GM12878 (cell line): ENCODE measurements at regions not wholly inside any gene's neighbourhood (a gene's known extent, or its start where the extent isn't known, plus 50 kb on each side); places are given as distances from the start of the nearest gene placed in this dataset.

Source experiments
- EGR1 ChIP-seq, 2 experiments: IDR thresholded peaks; 1 replicate in 1 of 2; 2 replicates in 1 of 2; pipeline ENCODE4 v1.6.1; 2011 to 2012; ENCODE audit warnings: low read depth in 2 of 2, low read length in 2 of 2, borderline replicate concordance in 1 of 2, mild to moderate bottlenecking in 1 of 2, moderate library complexity in 1 of 2
- EP300 ChIP-seq, 2 experiments: fragments of 150-350 bp in 1 of 2; IDR thresholded peaks; 2 replicates each; pipeline ENCODE4 v1.6.1; 2011 to 2012; ENCODE audit warnings: low read depth in 2 of 2, low read length in 2 of 2, borderline replicate concordance in 1 of 2, improper control_type of control experiment in 1 of 2, inconsistent platforms in 1 of 2; ENCODE audit not compliant: control insufficient read depth in 1 of 2
- EZH2 ChIP-seq: IDR thresholded peaks from 2 replicates; pipeline ENCODE4 v1.6.1; 2012; ENCODE audit warnings: low read depth, mild to moderate bottlenecking, control low read depth, inconsistent platforms, low read length, borderline replicate concordance; ENCODE audit not compliant: control insufficient read depth
- MYC ChIP-seq: IDR thresholded peaks from 2 replicates; pipeline ENCODE4 v1.6.1; 2011; ENCODE audit warnings: mild to moderate bottlenecking, low read length, moderate library complexity, inconsistent platforms; ENCODE audit not compliant: insufficient read depth, insufficient replicate concordance, insufficient read length, severe bottlenecking
- POLR2A ChIP-seq: IDR thresholded peaks from 2 replicates; pipeline ENCODE4 v1.6.1; 2011; ENCODE audit warnings: low read depth, mild to moderate bottlenecking, low read length
- RAD21 ChIP-seq: IDR thresholded peaks from 2 replicates; pipeline ENCODE4 v1.6.1; 2011; ENCODE audit warnings: mild to moderate bottlenecking, low read depth, low read length, moderate library complexity; ENCODE audit not compliant: insufficient read depth
- RCOR1 ChIP-seq: conservative IDR thresholded peaks from 2 replicates; pipeline ENCODE4 v1.6.1; 2012; ENCODE audit warnings: low read depth, low read length, improper control_type of control experiment
- TAF1 ChIP-seq: IDR thresholded peaks from 2 replicates; pipeline ENCODE4 v1.6.1; 2011; ENCODE audit warnings: mild to moderate bottlenecking, low read depth, low read length, borderline replicate concordance
- YY1 ChIP-seq: IDR thresholded peaks from 2 replicates; pipeline ENCODE4 v1.6.1; 2011; ENCODE audit warnings: low read depth, mild to moderate bottlenecking, low read length
- TF ChIP-seq, protein P1 (sequence below), 3 experiments: IDR thresholded peaks in 2 of 3; conservative IDR thresholded peaks in 1 of 3; 2 replicates each; pipeline ENCODE4 v1.5.1; 2011; ENCODE audit warnings: low read depth in 3 of 3, low read length in 3 of 3, mild to moderate bottlenecking in 3 of 3, control low read depth in 2 of 3, moderate library complexity in 2 of 3, inconsistent platforms in 1 of 3, mixed read lengths in 1 of 3; ENCODE audit not compliant: control insufficient read depth in 2 of 3, insufficient read depth in 1 of 3; ENCODE audit errors: extremely low read depth in 1 of 3
- TF ChIP-seq, protein P2 (sequence below): fragments of 450-650 bp; IDR thresholded peaks from 2 replicates; pipeline ENCODE4 v1.6.1; 2017; ENCODE audit warnings: mild to moderate bottlenecking, moderate library complexity

DNA sequence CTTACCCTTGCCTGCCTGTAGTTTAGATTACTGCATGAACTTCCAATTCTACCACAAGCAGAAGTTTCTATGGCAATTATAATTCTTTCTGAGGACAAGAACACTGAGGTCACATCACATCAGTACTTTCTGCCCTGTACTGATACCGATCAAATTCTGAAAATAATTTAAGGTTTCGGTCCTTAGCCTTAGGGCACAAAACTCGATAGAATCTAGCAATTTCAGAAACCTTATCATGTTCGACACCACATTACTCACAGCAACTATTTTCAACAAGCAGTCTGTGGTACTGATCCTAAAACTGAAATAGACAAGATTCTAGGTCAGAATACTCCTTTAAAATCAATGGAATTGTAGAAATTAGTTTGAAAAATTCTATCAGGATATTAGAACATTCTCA is 187.0 kb upstream of the LRFN5 start:
- TF ChIP-seq TAF1 (no peak), POLR2A (no peak), EP300 (IDR thresholded peaks at IDR 0.05; ENCODE audit: borderline replicate concordance in 1 of 2, control insufficient read depth in 1 of 2, low read depth in 2 of 2, low read length in 2 of 2) (no peak), EZH2 (no peak), MYC (no peak), YY1 (no peak), EGR1 (IDR thresholded peaks at IDR 0.05; ENCODE audit: borderline replicate concordance in 1 of 2, low read depth in 2 of 2, low read length in 2 of 2) (no peak), RAD21 (no peak), RCOR1 (no peak)
- TF ChIP-seq, protein P1, sequence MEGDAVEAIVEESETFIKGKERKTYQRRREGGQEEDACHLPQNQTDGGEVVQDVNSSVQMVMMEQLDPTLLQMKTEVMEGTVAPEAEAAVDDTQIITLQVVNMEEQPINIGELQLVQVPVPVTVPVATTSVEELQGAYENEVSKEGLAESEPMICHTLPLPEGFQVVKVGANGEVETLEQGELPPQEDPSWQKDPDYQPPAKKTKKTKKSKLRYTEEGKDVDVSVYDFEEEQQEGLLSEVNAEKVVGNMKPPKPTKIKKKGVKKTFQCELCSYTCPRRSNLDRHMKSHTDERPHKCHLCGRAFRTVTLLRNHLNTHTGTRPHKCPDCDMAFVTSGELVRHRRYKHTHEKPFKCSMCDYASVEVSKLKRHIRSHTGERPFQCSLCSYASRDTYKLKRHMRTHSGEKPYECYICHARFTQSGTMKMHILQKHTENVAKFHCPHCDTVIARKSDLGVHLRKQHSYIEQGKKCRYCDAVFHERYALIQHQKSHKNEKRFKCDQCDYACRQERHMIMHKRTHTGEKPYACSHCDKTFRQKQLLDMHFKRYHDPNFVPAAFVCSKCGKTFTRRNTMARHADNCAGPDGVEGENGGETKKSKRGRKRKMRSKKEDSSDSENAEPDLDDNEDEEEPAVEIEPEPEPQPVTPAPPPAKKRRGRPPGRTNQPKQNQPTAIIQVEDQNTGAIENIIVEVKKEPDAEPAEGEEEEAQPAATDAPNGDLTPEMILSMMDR (IDR thresholded peaks at IDR 0.05 in 2 of 3, conservative IDR thresholded peaks at IDR 0.05 in 1 of 3; ENCODE audit: control insufficient read depth in 2 of 3, extremely low read depth in 1 of 3, insufficient read depth in 1 of 3, low read depth in 3 of 3, low read length in 3 of 3), result no peak
- TF ChIP-seq, protein P2, sequence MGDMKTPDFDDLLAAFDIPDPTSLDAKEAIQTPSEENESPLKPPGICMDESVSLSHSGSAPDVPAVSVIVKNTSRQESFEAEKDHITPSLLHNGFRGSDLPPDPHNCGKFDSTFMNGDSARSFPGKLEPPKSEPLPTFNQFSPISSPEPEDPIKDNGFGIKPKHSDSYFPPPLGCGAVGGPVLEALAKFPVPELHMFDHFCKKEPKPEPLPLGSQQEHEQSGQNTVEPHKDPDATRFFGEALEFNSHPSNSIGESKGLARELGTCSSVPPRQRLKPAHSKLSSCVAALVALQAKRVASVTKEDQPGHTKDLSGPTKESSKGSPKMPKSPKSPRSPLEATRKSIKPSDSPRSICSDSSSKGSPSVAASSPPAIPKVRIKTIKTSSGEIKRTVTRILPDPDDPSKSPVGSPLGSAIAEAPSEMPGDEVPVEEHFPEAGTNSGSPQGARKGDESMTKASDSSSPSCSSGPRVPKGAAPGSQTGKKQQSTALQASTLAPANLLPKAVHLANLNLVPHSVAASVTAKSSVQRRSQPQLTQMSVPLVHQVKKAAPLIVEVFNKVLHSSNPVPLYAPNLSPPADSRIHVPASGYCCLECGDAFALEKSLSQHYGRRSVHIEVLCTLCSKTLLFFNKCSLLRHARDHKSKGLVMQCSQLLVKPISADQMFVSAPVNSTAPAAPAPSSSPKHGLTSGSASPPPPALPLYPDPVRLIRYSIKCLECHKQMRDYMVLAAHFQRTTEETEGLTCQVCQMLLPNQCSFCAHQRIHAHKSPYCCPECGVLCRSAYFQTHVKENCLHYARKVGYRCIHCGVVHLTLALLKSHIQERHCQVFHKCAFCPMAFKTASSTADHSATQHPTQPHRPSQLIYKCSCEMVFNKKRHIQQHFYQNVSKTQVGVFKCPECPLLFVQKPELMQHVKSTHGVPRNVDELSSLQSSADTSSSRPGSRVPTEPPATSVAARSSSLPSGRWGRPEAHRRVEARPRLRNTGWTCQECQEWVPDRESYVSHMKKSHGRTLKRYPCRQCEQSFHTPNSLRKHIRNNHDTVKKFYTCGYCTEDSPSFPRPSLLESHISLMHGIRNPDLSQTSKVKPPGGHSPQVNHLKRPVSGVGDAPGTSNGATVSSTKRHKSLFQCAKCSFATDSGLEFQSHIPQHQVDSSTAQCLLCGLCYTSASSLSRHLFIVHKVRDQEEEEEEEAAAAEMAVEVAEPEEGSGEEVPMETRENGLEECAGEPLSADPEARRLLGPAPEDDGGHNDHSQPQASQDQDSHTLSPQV, result no peak
